CD4-positive, alpha-beta T cell treated with Interleukin-6 at 100 ng/mL for 8 hours (primary cell): ENCODE measurements at regions not wholly inside any gene's neighbourhood (a gene's known extent, or its start where the extent isn't known, plus 50 kb on each side); places are given as distances from the start of the nearest gene placed in this dataset.
A peak's percentile ranks its signal among the peaks of the same experiment; 100 is the strongest.
"Not testable (repeated sequence)": the region's sequence is repeated elsewhere in the genome, so short reads cannot be mapped to it uniquely, and the experiment has no call there.

ENCODE experiments used
- DNase-seq: peaks from one replicate; pipeline ENCODE4 v3.0.0-alpha.2; 2020; ENCODE audit warnings: mixed read lengths, low spot score

- no peak for DNase-seq
Observed at GRCh38 chr3:139095803-139096466, 51.2 kb upstream of the PRR23C start.

- no peak for DNase-seq
Observed at GRCh38 chr3:139096670-139097069, 52.0 kb upstream of the PRR23C start.

- no peak for DNase-seq
Observed at GRCh38 chr3:139098391-139098790, 53.7 kb upstream of the PRR23C start.

GRCh38 chr3:139099968-139100817, 55.5 kb upstream of the PRR23C start:
- DNase-seq: no peak

- no peak for DNase-seq
Observed at GRCh38 chr3:139100821-139101220, 56.1 kb upstream of the PRR23C start.

- no peak for DNase-seq
Observed at GRCh38 chr3:139101396-139101795, 56.7 kb upstream of the PRR23C start.

GRCh38 chr3:139103484-139103883, 58.8 kb upstream of the PRR23C start:
- DNase-seq: no peak

GRCh38 chr3:139104062-139104461, 59.4 kb upstream of the PRR23C start:
- no peak for DNase-seq

GRCh38 chr3:139105154-139105702, 60.5 kb upstream of the PRR23C start:
- DNase-seq: no peak

- DNase-seq: no peak
Observed at GRCh38 chr3:139106013-139106932, 61.6 kb upstream of the PRR23C start.

- no peak for DNase-seq
Observed at GRCh38 chr3:139107424-139108252, 62.9 kb upstream of the PRR23C start.

GRCh38 chr3:139108253-139108969, 63.7 kb upstream of the PRR23C start:
- no peak for DNase-seq

GRCh38 chr3:139109271-139109670, 64.6 kb upstream of the PRR23C start:
- DNase-seq: no peak

- DNase-seq: no peak
Observed at GRCh38 chr3:139110072-139110830, 65.6 kb upstream of the PRR23C start.

- not testable (repeated sequence) for DNase-seq
Observed at GRCh38 chr3:139110929-139111328, 66.2 kb upstream of the PRR23C start.

- DNase-seq: peak; percentile 40
Observed at GRCh38 chr3:139111392-139112229, 66.9 kb upstream of the PRR23C start.

- DNase-seq: no peak
Observed at GRCh38 chr3:139112230-139112558, 67.5 kb upstream of the PRR23C start.

GRCh38 chr3:139113231-139113992, 68.7 kb upstream of the PRR23C start:
- DNase-seq: no peak
